Stimulated activated CD8-positive, alpha-beta memory T cell treated with anti-CD3 and anti-CD28 coated beads, Interleukin-2, amount 100 ng/mL, for 48 hours (primary cell): ENCODE measurements at regions not wholly inside any gene's neighbourhood (a gene's known extent, or its start where the extent isn't known, plus 50 kb on each side); places are given as distances from the start of the nearest gene placed in this dataset.

Source experiments
- DNase-seq, 2 donors: peaks; one replicate each; pipeline ENCODE4 v3.0.0-alpha.2; 2020; ENCODE audit warnings: low read depth in 2 of 2

- no peak for DNase-seq
These were observed 139.5 kb downstream of the PFKFB3 start for GRCh38 chr10:6342096-6342685.

GRCh38 chr10:6343305-6344010 is 140.7 kb downstream of the PFKFB3 start:
- DNase-seq, result no peak

- no peak for DNase-seq
These were observed 142.7 kb downstream of the PFKFB3 start for GRCh38 chr10:6345404-6345803.

GRCh38 chr10:6346631-6347030 is 143.9 kb downstream of the PFKFB3 start:
- DNase-seq, result no peak

GRCh38 chr10:6347391-6347951 is 144.7 kb downstream of the PFKFB3 start:
- peak; percentile 32 to 49 for DNase-seq

- peak; percentile 60 to 77 for DNase-seq
These were observed 145.6 kb downstream of the PFKFB3 start for GRCh38 chr10:6348096-6348874.

- no peak for DNase-seq
These were observed 147.3 kb downstream of the PFKFB3 start for GRCh38 chr10:6349846-6350535.

GRCh38 chr10:6350609-6351008 is 147.9 kb downstream of the PFKFB3 start:
- DNase-seq, result no peak

- no peak for DNase-seq
These were observed 148.8 kb downstream of the PFKFB3 start for GRCh38 chr10:6351495-6351894.

- DNase-seq, result no peak
These were observed 150.8 kb downstream of the PFKFB3 start for GRCh38 chr10:6353526-6353925.

- no peak for DNase-seq
These were observed 151.5 kb downstream of the PFKFB3 start for GRCh38 chr10:6354168-6354772.

GRCh38 chr10:6356280-6356793 is 153.6 kb downstream of the PFKFB3 start:
- no peak for DNase-seq

- DNase-seq, result no peak
These were observed 159.1 kb downstream of the PFKFB3 start for GRCh38 chr10:6361869-6362268.

GRCh38 chr10:6362879-6363278 is 160.1 kb downstream of the PFKFB3 start:
- DNase-seq, result no peak

GRCh38 chr10:6363511-6363910 is 160.8 kb downstream of the PFKFB3 start:
- no peak for DNase-seq

GRCh38 chr10:6364283-6364682 is 161.6 kb downstream of the PFKFB3 start:
- DNase-seq, result no peak

- DNase-seq, result no peak
These were observed 162.2 kb downstream of the PFKFB3 start for GRCh38 chr10:6364893-6365292.

- no peak for DNase-seq
These were observed 162.7 kb downstream of the PFKFB3 start for GRCh38 chr10:6365384-6365783.
